Activated CD4-positive, alpha-beta memory T cell treated with anti-CD3 and anti-CD28 coated beads for 36 hours (primary cell): ENCODE measurements at regions not wholly inside any gene's neighbourhood (a gene's known extent, or its start where the extent isn't known, plus 50 kb on each side); places are given as distances from the start of the nearest gene placed in this dataset.

Experiments used
- CTCF ChIA-PET: fragments of 350-600 bp; sonication (Branson Sonifier 250); formaldehyde crosslinking; loops from one replicate; lab custom pipeline; 2021; ENCODE audit warnings: antibody characterized with exemption, inconsistent platforms; lab: Charles Lee
- POLR2A ChIA-PET: fragments of 350-600 bp; sonication (Branson Sonifier 250); formaldehyde crosslinking; loops from one replicate; lab custom pipeline; 2021; ENCODE audit warnings: antibody characterized with exemption; lab: Charles Lee
- DNase-seq: peaks from one replicate; pipeline ENCODE4 v3.0.0-alpha.2; 2020
- H3K27ac Mint-ChIP-seq: one replicate; pipeline ENCODE4 v1.8.0; 2021; ENCODE audit warnings: mixed read lengths
- H3K27me3 Mint-ChIP-seq: one replicate; pipeline ENCODE4 v1.8.0; 2021; ENCODE audit warnings: mixed read lengths
- H3K36me3 Mint-ChIP-seq: one replicate; pipeline ENCODE4 v1.8.0; 2021; ENCODE audit warnings: mixed read lengths
- H3K4me1 Mint-ChIP-seq: one replicate; pipeline ENCODE4 v1.8.0; 2021; ENCODE audit warnings: low read depth, mixed read lengths
- H3K4me3 Mint-ChIP-seq: one replicate; pipeline ENCODE4 v1.8.0; 2021; ENCODE audit warnings: mild to moderate bottlenecking, mixed read lengths
- H3K9me3 Mint-ChIP-seq: one replicate; pipeline ENCODE4 v1.8.0; 2021; ENCODE audit warnings: mixed read lengths
- intact Hi-C: fragments of 100-400 bp; cut with micrococcal nuclease; formaldehyde crosslinking; loops from one replicate; pipeline ENCODE4 v1.15.1; 2023

DNA sequence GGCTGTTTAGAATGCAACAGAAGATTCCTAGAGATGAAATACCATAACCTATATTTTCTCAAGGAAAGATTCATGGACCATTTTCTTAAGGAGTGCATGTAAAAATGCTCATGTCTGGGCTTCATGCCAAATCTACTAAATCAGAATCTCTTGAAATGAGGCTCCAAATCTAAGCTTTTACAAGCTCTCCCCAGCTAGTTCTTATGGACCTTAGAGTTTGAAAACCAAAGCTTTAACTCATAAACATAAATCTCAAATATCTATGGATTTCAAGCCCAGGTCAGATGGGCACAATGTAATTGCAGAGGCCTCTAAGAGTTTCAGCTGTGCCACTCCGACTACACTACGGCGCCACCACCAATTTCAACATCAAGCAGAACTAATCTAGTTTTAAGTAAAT lies 117.3 kb upstream of the CAND1 start:
- peaks cover 6% of the 10 kb centered on the region for H3K27me3 Mint-ChIP-seq
- intact Hi-C loops: no loop called here
- ChIA-PET CTCF (no interaction called here), POLR2A (no interaction called here)
- no peaks in the 10 kb centered on the region for H3K9me3 Mint-ChIP-seq
- peaks cover 6% of the 10 kb centered on the region for H3K4me1 Mint-ChIP-seq
- no peak for DNase-seq
- no peaks in the 10 kb centered on the region for H3K36me3 Mint-ChIP-seq
- H3K4me3 Mint-ChIP-seq: no peak overlapping the region
- H3K27ac Mint-ChIP-seq: no peak overlapping the region

DNA sequence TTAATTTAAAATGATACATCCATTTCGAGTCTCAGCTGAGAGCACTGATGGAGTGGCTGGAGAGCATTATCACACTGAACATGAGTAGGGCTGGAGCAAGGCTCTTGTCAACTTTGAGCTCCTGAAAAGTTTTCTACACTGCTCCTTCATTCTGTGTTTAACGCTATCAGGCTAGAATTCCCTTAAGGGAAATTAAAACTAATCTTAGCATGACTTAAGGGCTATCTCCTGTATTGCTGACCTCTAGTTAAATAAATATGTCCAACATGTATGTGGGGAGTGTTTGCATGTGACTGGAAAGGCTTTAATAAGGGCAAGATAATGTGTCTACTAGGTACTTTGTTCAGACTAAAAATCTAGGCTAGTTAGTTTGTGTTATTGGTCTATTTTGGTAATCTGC lies 116.7 kb upstream of the CAND1 start:
- no peak overlapping the region for H3K27ac Mint-ChIP-seq
- intact Hi-C loops: no loop called here
- POLR2A ChIA-PET: no interaction called here

DNA sequence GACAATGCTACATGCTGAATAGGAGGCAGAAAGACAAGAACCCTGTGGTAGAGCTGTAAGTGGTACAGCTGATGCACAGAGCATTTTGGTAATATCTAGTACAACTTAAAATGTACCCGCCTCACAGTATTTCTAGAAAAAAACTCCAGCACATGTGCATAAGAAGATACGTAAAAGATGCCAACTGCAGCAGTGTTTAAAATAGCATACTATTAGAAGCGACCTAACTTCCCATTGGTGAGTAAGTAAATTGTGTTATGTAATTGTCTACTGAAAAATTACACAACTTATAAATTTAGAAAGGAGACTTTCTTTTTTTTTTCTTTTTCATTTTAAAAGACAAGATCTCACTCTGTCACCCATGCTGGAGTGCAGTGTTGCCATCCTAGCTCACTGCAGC lies 114.3 kb upstream of the CAND1 start:
- H3K9me3 Mint-ChIP-seq: no peaks in the 10 kb centered on the region
- no peak for DNase-seq
- no peak overlapping the region for H3K27ac Mint-ChIP-seq
- intact Hi-C loops: no loop called here
- no peaks in the 10 kb centered on the region for H3K4me1 Mint-ChIP-seq
- ChIA-PET CTCF (no interaction called here), POLR2A (no interaction called here)
- H3K36me3 Mint-ChIP-seq: no peaks in the 10 kb centered on the region
- H3K4me3 Mint-ChIP-seq: no peak overlapping the region
- peaks cover 6% of the 10 kb centered on the region for H3K27me3 Mint-ChIP-seq

More for the DNA sequence above, 116.7 kb upstream of the CAND1 start:
- Mint-ChIP-seq H3K36me3 (no peaks in the 10 kb centered on the region), H3K4me1 (peaks cover 3% of the 10 kb centered on the region), H3K9me3 (no peaks in the 10 kb centered on the region), H3K27me3 (peaks cover 6% of the 10 kb centered on the region), H3K4me3 (no peak overlapping the region)
- no peak for DNase-seq
- CTCF ChIA-PET: interaction anchor here (1.4 kb wide), 1 partner anchor 9 kb away, joined by 5 read pairs; no protein-coding TSS in a partner anchor

- CTCF ChIA-PET: no interaction called here
Observed at GRCh38 chr12:67155863-67156262, 113.3 kb upstream of the CAND1 start.

DNA sequence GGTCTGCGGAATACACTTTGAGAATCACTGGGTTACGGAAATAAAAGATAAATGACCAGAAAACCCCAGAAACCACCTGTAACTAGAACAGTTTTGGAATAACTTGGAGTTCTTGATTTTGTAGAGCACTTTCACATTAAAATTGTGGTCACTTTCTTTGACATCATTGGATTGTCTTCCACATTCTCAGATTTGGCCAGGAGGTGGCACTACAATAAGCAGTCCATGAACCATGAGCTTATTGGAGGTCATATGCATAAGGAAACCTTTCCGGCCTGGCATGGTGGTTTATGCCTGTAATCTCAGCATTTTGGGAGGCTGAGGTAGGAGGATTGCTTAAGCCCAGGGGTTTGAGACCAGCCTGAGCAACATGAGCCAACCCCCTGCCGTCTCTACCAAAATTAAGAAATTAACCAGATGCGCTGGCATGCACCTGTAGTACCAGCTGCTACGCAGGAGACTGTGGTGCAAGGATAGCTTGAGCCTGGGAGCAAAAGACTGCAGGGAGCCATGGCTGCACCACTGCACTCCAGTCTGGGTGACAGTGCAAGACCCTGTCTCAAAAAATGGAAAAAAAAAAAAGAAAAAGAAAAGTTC lies 107.7 kb upstream of the CAND1 start:
- ChIA-PET POLR2A (interaction anchor here (1.1 kb wide), 1 partner anchor 108 kb away, joined by 3 read pairs; the partner anchor contains the start of gene CAND1), CTCF (interaction anchor here (0.6 to 2.7 kb wide), 23 partner anchors 9 to 847 kb away, joined by 3 to 22 read pairs (median 3); partner anchors contain the start of gene CAND1)
- Mint-ChIP-seq H3K27me3 (peaks cover 2% of the 10 kb centered on the region), H3K9me3 (no peaks in the 10 kb centered on the region), H3K4me3 (no peak overlapping the region), H3K4me1 (no peaks in the 10 kb centered on the region), H3K36me3 (no peaks in the 10 kb centered on the region), H3K27ac (no peak overlapping the region)
- intact Hi-C loops: loop anchor here (1.0 kb wide), 2 partner anchors 107 to 280 kb away; no protein-coding TSS in a partner anchor
- peak; percentile 45 for DNase-seq

More at GRCh38 chr12:67155863-67156262, 113.3 kb upstream of the CAND1 start:
- H3K36me3 Mint-ChIP-seq: no peaks in the 10 kb centered on the region
- intact Hi-C loops: no loop called here
- H3K9me3 Mint-ChIP-seq: no peaks in the 10 kb centered on the region
- H3K4me1 Mint-ChIP-seq: no peaks in the 10 kb centered on the region
- H3K27me3 Mint-ChIP-seq: peaks cover 6% of the 10 kb centered on the region
- DNase-seq: no peak
- H3K27ac Mint-ChIP-seq: no peak overlapping the region
- POLR2A ChIA-PET: interaction anchor here (0.7 kb wide), 1 partner anchor 208 kb away, joined by 4 read pairs; no protein-coding TSS in a partner anchor
- no peak overlapping the region for H3K4me3 Mint-ChIP-seq

DNA sequence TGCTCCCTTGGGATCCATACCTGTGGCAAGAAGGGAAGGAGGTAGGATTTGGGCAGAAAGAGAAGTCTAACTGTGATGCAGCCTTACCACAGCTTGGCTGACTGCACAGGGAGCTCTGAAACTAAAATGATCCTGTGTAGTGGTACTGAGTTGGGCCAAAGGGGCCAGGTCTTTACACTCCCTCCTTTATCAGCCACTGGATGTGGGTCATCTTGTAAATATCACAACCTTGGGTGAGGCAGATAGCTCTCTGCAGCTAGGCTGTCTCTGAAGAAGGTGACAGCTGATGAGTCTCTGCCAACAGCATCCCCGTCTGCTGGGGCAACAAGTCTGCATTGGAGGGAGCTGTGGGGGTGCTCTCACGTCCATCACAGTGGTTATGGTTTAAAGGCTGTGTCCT lies 95.9 kb upstream of the CAND1 start:
- ChIA-PET CTCF (interaction anchor here (1.1 kb wide), 1 partner anchor 12 kb away, joined by 4 read pairs; no protein-coding TSS in a partner anchor), POLR2A (no interaction called here)
- Mint-ChIP-seq H3K4me3 (no peak overlapping the region), H3K9me3 (no peaks in the 10 kb centered on the region), H3K27me3 (peaks cover 22% of the 10 kb centered on the region), H3K36me3 (no peaks in the 10 kb centered on the region), H3K27ac (no peak overlapping the region), H3K4me1 (no peaks in the 10 kb centered on the region)
- intact Hi-C loops: no loop called here
- DNase-seq: no peak

GRCh38 chr12:67182551-67182950 lies 86.6 kb upstream of the CAND1 start:
- Mint-ChIP-seq H3K9me3 (no peaks in the 10 kb centered on the region), H3K27ac (no peak overlapping the region), H3K36me3 (no peaks in the 10 kb centered on the region), H3K4me3 (no peak overlapping the region), H3K27me3 (peaks cover 22% of the 10 kb centered on the region), H3K4me1 (no peaks in the 10 kb centered on the region)
- POLR2A ChIA-PET: no interaction called here
- CTCF ChIA-PET: no interaction called here
- DNase-seq: no peak
- intact Hi-C loops: no loop called here

GRCh38 chr12:67193704-67194103 lies 75.5 kb upstream of the CAND1 start:
- peak; percentile 25 for DNase-seq
- CTCF ChIA-PET: no interaction called here

DNA sequence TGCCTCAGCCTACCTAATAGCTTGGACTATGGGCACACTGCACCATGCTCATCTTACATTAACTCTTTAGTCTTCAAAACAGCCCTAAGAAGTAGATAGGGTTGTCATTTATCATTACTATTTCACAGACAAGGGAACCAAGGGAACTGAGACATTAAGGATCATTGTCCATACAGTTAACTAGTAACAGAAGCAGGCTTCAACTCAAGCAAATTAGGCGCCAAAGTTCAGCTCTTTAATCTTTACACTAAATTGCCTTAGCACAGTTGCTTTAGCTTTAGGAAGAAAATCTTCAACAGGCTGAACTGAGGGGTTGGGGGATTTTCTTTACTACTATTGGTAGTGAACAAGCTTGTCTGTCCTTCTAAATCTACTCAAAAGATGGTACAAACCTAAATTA lies 68.8 kb upstream of the CAND1 start:
- POLR2A ChIA-PET: no interaction called here
- Mint-ChIP-seq H3K27me3 (peaks cover 20% of the 10 kb centered on the region), H3K36me3 (no peaks in the 10 kb centered on the region), H3K4me3 (no peak overlapping the region), H3K27ac (no peak overlapping the region), H3K4me1 (no peaks in the 10 kb centered on the region), H3K9me3 (no peaks in the 10 kb centered on the region)
- no peak for DNase-seq
- CTCF ChIA-PET: interaction anchor here (0.6 kb wide), 1 partner anchor 312 kb away, joined by 3 read pairs; no protein-coding TSS in a partner anchor
- intact Hi-C loops: no loop called here

More at GRCh38 chr12:67193704-67194103, 75.5 kb upstream of the CAND1 start:
- Mint-ChIP-seq H3K36me3 (no peaks in the 10 kb centered on the region), H3K4me3 (no peak overlapping the region), H3K4me1 (no peaks in the 10 kb centered on the region), H3K9me3 (no peaks in the 10 kb centered on the region), H3K27ac (no peak overlapping the region), H3K27me3 (peaks cover 19% of the 10 kb centered on the region)
- POLR2A ChIA-PET: no interaction called here
- intact Hi-C loops: no loop called here

GRCh38 chr12:67202011-67202677 lies 67.0 kb upstream of the CAND1 start:
- H3K36me3 Mint-ChIP-seq: no peaks in the 10 kb centered on the region
- no peak overlapping the region for H3K27ac Mint-ChIP-seq
- no peak for DNase-seq
- CTCF ChIA-PET: no interaction called here
- H3K4me3 Mint-ChIP-seq: no peak overlapping the region
- intact Hi-C loops: no loop called here
- POLR2A ChIA-PET: no interaction called here
- no peaks in the 10 kb centered on the region for H3K4me1 Mint-ChIP-seq
- peaks cover 20% of the 10 kb centered on the region for H3K27me3 Mint-ChIP-seq
- no peaks in the 10 kb centered on the region for H3K9me3 Mint-ChIP-seq

DNA sequence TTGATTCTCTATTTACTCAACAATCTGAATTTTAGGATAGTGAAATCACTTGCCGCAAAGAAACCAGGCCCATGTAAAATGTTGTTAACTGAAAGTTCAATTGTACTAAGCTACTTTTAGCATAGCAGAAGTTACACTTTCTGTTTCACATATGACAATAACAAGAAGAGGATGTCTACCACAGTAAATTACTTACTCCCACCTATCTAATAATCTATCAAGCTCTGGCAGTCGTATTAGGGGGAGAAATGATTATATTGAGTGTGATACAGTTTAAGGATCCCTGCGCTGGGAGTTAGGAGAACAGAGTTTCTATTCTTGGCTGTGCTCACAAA lies 66.5 kb upstream of the CAND1 start:
- H3K9me3 Mint-ChIP-seq: no peaks in the 10 kb centered on the region
- no peak overlapping the region for H3K4me3 Mint-ChIP-seq
- DNase-seq: no peak
- H3K36me3 Mint-ChIP-seq: no peaks in the 10 kb centered on the region
- ChIA-PET POLR2A (no interaction called here), CTCF (no interaction called here)
- no peak overlapping the region for H3K27ac Mint-ChIP-seq
- H3K4me1 Mint-ChIP-seq: no peaks in the 10 kb centered on the region
- peaks cover 20% of the 10 kb centered on the region for H3K27me3 Mint-ChIP-seq
- intact Hi-C loops: no loop called here

DNA sequence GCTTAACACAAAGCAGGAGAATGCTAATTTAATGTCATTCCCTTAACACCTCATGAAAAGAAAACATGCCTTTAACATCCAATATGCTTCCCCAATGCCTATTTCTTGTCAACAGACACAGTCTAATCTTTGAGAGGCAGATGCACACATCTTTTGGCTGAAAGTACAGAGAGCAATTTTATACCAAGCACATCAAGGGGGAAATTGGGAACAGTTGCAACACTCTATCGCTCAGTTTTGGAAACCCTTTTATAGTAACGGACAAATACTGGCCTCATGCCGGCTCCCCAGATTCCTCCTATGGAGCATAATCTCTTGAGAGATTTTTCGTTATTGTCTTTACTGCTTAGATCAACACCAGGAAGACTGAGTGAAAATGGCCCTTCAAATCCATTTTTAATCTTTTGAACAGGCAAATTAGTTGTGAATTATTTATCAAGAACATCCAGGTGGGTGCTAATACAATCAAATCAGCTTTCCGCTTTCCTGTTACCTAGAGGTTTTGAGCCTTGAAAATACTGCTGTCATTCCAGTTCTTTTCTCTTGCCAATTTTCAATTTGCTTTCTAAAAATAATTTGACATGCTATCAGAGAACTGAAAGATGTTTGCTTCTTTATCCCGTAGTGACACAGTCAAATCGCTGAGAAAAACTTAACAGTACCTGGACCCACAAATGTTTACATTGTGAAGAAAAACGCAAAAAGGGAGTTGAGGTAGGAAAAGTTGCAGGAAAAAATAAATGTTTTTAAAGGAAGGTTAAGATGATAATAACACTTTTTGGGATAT lies 60.7 kb upstream of the CAND1 start:
- Mint-ChIP-seq H3K27me3 (peaks cover 16% of the 10 kb centered on the region), H3K27ac (no peak overlapping the region), H3K4me1 (no peaks in the 10 kb centered on the region), H3K9me3 (no peaks in the 10 kb centered on the region), H3K4me3 (no peak overlapping the region), H3K36me3 (no peaks in the 10 kb centered on the region)
- intact Hi-C loops: no loop called here
- no peak for DNase-seq
- ChIA-PET POLR2A (no interaction called here), CTCF (no interaction called here)
